ENCODE measurements at regions not wholly inside any gene's neighbourhood (a gene's known extent, or its start where the extent isn't known, plus 50 kb on each side); places are given as distances from the start of the nearest gene placed in this dataset.

DNA sequence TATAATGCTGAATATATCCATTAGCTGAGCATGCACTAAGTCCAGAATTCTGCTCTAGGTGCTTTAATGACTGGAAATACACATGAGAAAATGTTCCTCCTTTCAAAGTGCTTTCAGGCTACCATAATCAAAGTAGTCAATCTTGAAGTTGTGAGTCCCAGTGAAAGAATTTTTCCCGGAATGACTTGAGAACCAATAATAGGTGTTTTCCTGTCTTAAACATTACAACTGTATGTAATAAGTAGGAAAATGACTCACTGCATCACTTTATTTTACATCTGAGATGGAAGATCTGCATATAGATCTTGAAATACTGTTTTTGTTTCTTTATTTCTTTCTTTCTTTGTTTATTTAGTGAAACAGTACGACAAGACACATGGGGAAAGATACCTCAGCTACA is 437.4 kb upstream of the JAG1 start:
- TF ChIP-seq, protein P1, sequence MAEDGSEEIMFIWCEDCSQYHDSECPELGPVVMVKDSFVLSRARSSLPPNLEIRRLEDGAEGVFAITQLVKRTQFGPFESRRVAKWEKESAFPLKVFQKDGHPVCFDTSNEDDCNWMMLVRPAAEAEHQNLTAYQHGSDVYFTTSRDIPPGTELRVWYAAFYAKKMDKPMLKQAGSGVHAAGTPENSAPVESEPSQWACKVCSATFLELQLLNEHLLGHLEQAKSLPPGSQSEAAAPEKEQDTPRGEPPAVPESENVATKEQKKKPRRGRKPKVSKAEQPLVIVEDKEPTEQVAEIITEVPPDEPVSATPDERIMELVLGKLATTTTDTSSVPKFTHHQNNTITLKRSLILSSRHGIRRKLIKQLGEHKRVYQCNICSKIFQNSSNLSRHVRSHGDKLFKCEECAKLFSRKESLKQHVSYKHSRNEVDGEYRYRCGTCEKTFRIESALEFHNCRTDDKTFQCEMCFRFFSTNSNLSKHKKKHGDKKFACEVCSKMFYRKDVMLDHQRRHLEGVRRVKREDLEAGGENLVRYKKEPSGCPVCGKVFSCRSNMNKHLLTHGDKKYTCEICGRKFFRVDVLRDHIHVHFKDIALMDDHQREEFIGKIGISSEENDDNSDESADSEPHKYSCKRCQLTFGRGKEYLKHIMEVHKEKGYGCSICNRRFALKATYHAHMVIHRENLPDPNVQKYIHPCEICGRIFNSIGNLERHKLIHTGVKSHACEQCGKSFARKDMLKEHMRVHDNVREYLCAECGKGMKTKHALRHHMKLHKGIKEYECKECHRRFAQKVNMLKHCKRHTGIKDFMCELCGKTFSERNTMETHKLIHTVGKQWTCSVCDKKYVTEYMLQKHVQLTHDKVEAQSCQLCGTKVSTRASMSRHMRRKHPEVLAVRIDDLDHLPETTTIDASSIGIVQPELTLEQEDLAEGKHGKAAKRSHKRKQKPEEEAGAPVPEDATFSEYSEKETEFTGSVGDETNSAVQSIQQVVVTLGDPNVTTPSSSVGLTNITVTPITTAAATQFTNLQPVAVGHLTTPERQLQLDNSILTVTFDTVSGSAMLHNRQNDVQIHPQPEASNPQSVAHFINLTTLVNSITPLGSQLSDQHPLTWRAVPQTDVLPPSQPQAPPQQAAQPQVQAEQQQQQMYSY (CRISPR knock-in tag; IDR thresholded peaks at IDR 0.05) = no peak
- TF ChIP-seq CBFB (CRISPR knock-in tag; IDR thresholded peaks at IDR 0.05; ENCODE audit: low read depth) (no peak), CTCF (IDR thresholded peaks at IDR 0.05) (no peak)
